Upper lobe of right lung (tissue), 1 donor: ENCODE measurements at regions not wholly inside any gene's neighbourhood (a gene's known extent, or its start where the extent isn't known, plus 50 kb on each side); places are given as distances from the start of the nearest gene placed in this dataset.

ENCODE experiments used
- ATAC-seq: fragments of 200-7000 bp; cut with Tn5 transposase; one replicate; pipeline ENCODE4 v1.9.1; 2020; ENCODE audit warnings: mild to moderate bottlenecking, moderate library complexity
- DNase-seq: peaks from one replicate; pipeline ENCODE4 v3.0.0-alpha.2; 2020
- H3K27ac ChIP-seq: fragments of 200-600 bp; one replicate; pipeline ENCODE4 v1.8.0; 2022
- H3K27me3 ChIP-seq: fragments of 200-600 bp; one replicate; pipeline ENCODE4 v1.8.0; 2022; ENCODE audit warnings: mild to moderate bottlenecking
- H3K36me3 ChIP-seq: fragments of 200-600 bp; one replicate; pipeline ENCODE4 v1.8.0; 2022
- H3K4me1 ChIP-seq: fragments of 200-600 bp; one replicate; pipeline ENCODE4 v1.8.0; 2022
- H3K4me3 ChIP-seq: fragments of 200-600 bp; one replicate; pipeline ENCODE4 v1.8.0; 2022; ENCODE audit warnings: mild to moderate bottlenecking
- H3K9me3 ChIP-seq: fragments of 200-600 bp; one replicate; pipeline ENCODE4 v1.8.0; 2022
- CTCF ChIP-seq: fragments of 200-600 bp; IDR thresholded peaks from one replicate; pipeline ENCODE4 v1.8.0; 2022; ENCODE audit warnings: antibody characterized with exemption
- intact Hi-C: fragments of 100-400 bp; cut with DNase I; formaldehyde crosslinking; loops from one replicate; pipeline ENCODE4 v1.11.0; 2022
- donor health status: DM: no; HTN: yes; CAD: no; lungs with severe emphysema.

DNA sequence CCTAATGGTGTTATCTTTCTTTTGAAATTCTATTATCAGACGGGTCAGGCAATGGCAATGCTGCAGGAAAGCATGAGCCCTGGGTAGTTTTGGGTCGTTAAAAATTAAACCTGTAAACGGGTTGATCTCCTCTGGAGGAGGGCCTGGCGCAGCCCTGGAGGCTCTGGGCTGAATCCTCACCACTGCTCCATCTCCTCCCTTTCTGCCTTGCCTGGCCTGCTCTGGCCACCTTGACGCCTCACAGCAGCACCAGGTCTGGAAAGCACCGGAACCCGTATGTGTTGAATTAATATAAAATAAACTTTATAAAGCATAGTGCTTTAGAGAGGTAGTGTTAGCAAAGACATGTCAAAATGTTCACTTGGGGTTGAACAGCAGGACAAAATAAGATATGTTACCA is 316.1 kb downstream of the LNPK start:
- no peaks in the 10 kb centered on the region for H3K9me3 ChIP-seq
- no peaks in the 10 kb centered on the region for H3K4me1 ChIP-seq
- H3K27ac ChIP-seq = no peak overlapping the region
- H3K27me3 ChIP-seq = peaks cover 15% of the 10 kb centered on the region
- H3K4me3 ChIP-seq = no peak overlapping the region
- no peak for TF ChIP-seq CTCF
- no peak for DNase-seq
- ATAC-seq = no peak
- H3K36me3 ChIP-seq = no peaks in the 10 kb centered on the region
- intact Hi-C loops = no loop called here

DNA sequence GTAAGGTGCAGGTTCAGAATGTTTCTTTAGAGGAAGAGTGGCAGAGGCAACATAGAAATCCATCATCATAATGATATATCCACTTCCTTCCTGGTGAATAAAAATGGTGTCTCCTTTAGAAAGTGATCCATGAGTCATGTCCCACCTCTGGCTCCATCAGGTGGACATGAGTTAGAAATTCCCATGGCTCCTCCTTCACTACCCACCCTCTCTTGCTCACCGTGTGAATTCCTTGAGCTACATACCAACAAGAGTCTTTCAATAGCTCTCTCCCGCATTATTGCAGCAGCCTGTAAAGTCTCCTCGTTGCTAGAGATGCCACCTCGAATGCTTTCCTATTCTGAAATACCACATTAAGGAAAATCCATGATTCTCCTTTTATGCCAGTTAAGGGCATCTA is 317.6 kb downstream of the LNPK start:
- peaks cover 15% of the 10 kb centered on the region for H3K27me3 ChIP-seq
- ATAC-seq (no peak), DNase-seq (no peak)
- H3K36me3 ChIP-seq = no peaks in the 10 kb centered on the region
- no peaks in the 10 kb centered on the region for H3K4me1 ChIP-seq
- intact Hi-C loops = no loop called here
- H3K4me3 ChIP-seq = no peak overlapping the region
- H3K9me3 ChIP-seq = no peaks in the 10 kb centered on the region
- no peak overlapping the region for H3K27ac ChIP-seq
- no peak for TF ChIP-seq CTCF

GRCh38 chr2:175679728-175680127 is 322.3 kb downstream of the LNPK start:
- H3K4me1 ChIP-seq = no peaks in the 10 kb centered on the region
- intact Hi-C loops = no loop called here
- ATAC-seq = no peak
- H3K9me3 ChIP-seq = no peaks in the 10 kb centered on the region
- no peak for TF ChIP-seq CTCF
- H3K27ac ChIP-seq = no peak overlapping the region
- H3K27me3 ChIP-seq = no peaks in the 10 kb centered on the region
- DNase-seq = no peak
- H3K4me3 ChIP-seq = no peak overlapping the region
- H3K36me3 ChIP-seq = no peaks in the 10 kb centered on the region

DNA sequence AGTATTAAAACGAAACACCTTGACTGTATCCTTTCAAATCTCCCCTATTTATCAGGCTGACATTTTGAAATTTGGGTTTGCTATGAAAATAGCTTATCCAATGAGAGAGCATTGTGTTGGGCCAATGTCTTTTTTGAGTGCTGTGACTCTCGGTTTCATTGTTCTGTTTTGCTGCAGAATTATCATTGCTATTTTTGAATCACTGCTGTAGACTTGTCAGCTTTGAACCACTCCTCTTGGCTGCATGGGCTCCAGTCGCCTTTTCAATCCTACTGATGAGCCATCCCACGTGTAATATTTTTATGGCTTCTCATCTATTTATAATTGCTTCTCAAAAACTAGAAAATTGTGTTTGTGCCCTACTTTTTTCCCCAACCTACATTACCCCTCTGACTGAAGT is 322.8 kb downstream of the LNPK start:
- no peaks in the 10 kb centered on the region for H3K27me3 ChIP-seq
- DNase-seq (no peak), ATAC-seq (no peak)
- H3K4me1 ChIP-seq = no peaks in the 10 kb centered on the region
- H3K36me3 ChIP-seq = no peaks in the 10 kb centered on the region
- no peak overlapping the region for H3K4me3 ChIP-seq
- intact Hi-C loops = no loop called here
- no peak for TF ChIP-seq CTCF
- H3K9me3 ChIP-seq = no peaks in the 10 kb centered on the region
- no peak overlapping the region for H3K27ac ChIP-seq

- DNase-seq = no peak
These were observed 324.2 kb downstream of the LNPK start for GRCh38 chr2:175677880-175678279.

More at GRCh38 chr2:175677880-175678279, 324.2 kb downstream of the LNPK start:
- Histone ChIP-seq H3K27ac (no peak overlapping the region), H3K4me3 (no peak overlapping the region), H3K27me3 (no peaks in the 10 kb centered on the region), H3K9me3 (no peaks in the 10 kb centered on the region), H3K36me3 (no peaks in the 10 kb centered on the region), H3K4me1 (no peaks in the 10 kb centered on the region)
- ATAC-seq = no peak
- no peak for TF ChIP-seq CTCF
- intact Hi-C loops = no loop called here
